ENCODE measurements at regions not wholly inside any gene's neighbourhood (a gene's known extent, or its start where the extent isn't known, plus 50 kb on each side); places are given as distances from the start of the nearest gene placed in this dataset.

DNA sequence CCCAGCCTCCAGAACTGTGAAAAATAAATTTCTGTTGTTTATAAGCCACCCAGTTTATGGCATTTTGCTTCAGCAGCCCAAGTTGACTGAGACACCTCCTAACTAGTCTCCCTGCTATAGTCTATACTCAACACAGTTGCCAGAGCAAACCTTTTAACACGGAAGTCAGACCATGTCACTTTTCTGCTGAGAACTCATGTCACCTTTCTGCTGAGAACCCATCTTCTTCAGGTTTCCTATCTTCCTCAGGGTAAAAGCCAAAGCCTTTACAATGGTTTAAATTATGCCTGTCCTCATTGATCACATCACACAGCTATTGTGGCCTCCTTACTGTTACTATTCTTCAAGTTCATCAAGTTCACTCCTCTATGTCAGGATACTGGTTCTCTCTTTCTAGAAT, 74.3 kb upstream of the SOX6 start:
- DNase-seq: no peak

GRCh38 chr11:16421826-16422225, 65.5 kb upstream of the SOX6 start:
- DNase-seq: no peak

- no peak for DNase-seq
Observed at GRCh38 chr11:16418428-16419097, 62.2 kb upstream of the SOX6 start.

- no peak for DNase-seq
Observed at GRCh38 chr11:16412525-16413172, 56.3 kb upstream of the SOX6 start.

GRCh38 chr11:16410479-16410878, 54.1 kb upstream of the SOX6 start:
- no peak for DNase-seq

GRCh38 chr11:16408619-16409018, 52.3 kb upstream of the SOX6 start:
- DNase-seq: no peak

GRCh38 chr11:16406226-16406625, 49.9 kb upstream of the SOX6 start:
- DNase-seq: no peak

Measured in inflammatory macrophage treated with lipopolysaccharide for 4 hours (primary cell).